HG02973 (cell line): ENCODE measurements at regions not wholly inside any gene's neighbourhood (a gene's known extent, or its start where the extent isn't known, plus 50 kb on each side); places are given as distances from the start of the nearest gene placed in this dataset.

Source experiments
- ATAC-seq: cut with Tn5 transposase; IDR thresholded peaks from one replicate; pipeline ENCODE4 v1.9.1; 2021; ENCODE audit warnings: moderate library complexity; ENCODE audit not compliant: unreplicated experiment

GRCh38 chr10:123585477-123586445 is 80.4 kb upstream of the GPR26 start:
- ATAC-seq = no peak

- no peak for ATAC-seq
These were observed 79.0 kb upstream of the GPR26 start for GRCh38 chr10:123587110-123587509.

GRCh38 chr10:123588386-123588914 is 77.7 kb upstream of the GPR26 start:
- ATAC-seq = no peak

- ATAC-seq = no peak
These were observed 70.5 kb upstream of the GPR26 start for GRCh38 chr10:123595661-123596060.

GRCh38 chr10:123597676-123598075 is 68.5 kb upstream of the GPR26 start:
- ATAC-seq = no peak

- no peak for ATAC-seq
These were observed 66.7 kb upstream of the GPR26 start for GRCh38 chr10:123599366-123599849.

GRCh38 chr10:123600177-123600576 is 66.0 kb upstream of the GPR26 start:
- no peak for ATAC-seq

- ATAC-seq = no peak
These were observed 63.0 kb upstream of the GPR26 start for GRCh38 chr10:123603130-123603529.

GRCh38 chr10:123604506-123604905 is 61.6 kb upstream of the GPR26 start:
- no peak for ATAC-seq

GRCh38 chr10:123606006-123606405 is 60.1 kb upstream of the GPR26 start:
- ATAC-seq = no peak

- ATAC-seq = no peak
These were observed 59.2 kb upstream of the GPR26 start for GRCh38 chr10:123606955-123607354.

- ATAC-seq = no peak
These were observed 58.8 kb upstream of the GPR26 start for GRCh38 chr10:123607386-123607785.

GRCh38 chr10:123608047-123608446 is 58.1 kb upstream of the GPR26 start:
- no peak for ATAC-seq

- no peak for ATAC-seq
These were observed 54.9 kb upstream of the GPR26 start for GRCh38 chr10:123611243-123611642.

- ATAC-seq = no peak
These were observed 54.3 kb upstream of the GPR26 start for GRCh38 chr10:123611876-123612275.

GRCh38 chr10:123613346-123613850 is 52.8 kb upstream of the GPR26 start:
- no peak for ATAC-seq

GRCh38 chr10:123614888-123615287 is 51.3 kb upstream of the GPR26 start:
- no peak for ATAC-seq
